Ecto neural progenitor cell (in vitro differentiated cells): ENCODE measurements at regions not wholly inside any gene's neighbourhood (a gene's known extent, or its start where the extent isn't known, plus 50 kb on each side); places are given as distances from the start of the nearest gene placed in this dataset.
"Not testable (repeated sequence)": the region's sequence is repeated elsewhere in the genome, so short reads cannot be mapped to it uniquely, and the experiment has no call there.

ENCODE experiments used
- DNase-seq: peaks from one replicate; pipeline ENCODE4 v3.0.0-alpha.2; 2018; ENCODE audit warnings: low spot score

DNA sequence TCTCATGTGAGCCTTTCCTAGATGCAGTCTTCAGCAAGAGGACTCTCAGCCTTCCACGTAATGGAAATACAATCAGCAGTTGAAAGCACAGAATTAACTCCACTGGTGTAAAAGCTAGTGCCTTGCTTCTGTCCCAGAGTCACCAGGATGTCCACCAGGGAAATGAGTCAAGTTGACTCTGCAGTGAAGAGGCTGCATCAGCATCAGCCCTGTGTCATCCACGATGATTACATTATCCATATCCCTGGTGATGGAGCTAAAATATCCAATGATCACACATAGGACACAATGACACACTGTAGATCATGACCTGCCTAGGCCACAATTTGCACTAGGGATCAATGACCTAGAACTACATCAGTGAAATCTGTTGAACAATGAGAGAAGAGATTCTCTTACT is 262.4 kb downstream of the ERMARD start:
- DNase-seq: no peak

DNA sequence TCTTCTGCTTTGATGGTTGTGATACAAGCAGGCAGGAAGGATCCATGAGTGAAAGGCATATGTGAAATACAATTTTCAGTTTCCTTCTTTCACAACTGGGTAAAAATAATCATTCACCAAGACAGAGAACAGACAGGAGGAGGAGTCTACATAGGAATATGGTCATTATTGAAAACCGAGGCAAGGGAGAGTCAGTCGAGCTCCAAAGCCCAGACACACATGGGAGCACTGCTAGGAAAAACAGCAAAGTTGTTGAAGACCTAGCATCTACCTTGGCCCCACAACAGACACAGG is 260.6 kb downstream of the ERMARD start:
- DNase-seq: no peak

DNA sequence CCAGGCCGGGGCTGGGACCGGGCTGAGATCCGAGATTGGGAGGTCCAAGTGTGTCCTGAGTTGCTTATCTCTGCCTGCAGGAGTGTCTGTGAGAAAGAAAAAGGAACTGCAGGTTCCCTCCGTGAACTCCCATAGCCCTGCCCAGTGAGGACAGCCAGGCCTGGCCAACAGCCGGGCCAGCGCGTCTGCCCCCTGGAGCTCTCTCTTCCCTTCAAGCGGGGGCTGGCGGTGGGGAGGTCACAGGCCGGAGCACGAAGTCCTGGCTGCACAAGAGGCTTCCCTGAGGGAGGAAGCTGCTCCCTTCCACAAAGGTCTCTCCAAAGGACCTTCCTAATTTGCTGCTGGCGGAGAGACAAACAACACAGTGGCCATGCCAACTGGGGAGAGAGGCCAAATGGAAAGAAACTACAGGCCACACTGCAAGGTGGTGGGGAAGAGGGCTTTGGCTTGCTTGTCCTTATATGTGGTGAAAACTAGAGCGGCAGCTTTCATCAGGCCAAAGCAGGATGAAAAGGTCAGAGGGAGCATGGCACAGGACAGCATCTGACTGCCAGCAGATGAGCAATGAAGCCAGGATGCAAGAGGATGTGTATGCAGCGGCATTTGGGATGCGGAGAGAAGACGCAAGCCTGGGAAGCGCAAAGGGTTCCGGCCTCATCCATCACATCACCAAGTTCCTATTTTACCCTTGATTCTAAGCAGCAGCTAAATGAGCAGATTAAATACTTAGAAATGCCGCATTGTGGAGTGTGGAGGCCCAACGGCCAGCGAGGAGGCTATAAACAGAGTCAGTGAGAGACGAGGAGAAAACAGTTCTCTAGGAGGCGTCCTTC is 260.0 kb downstream of the ERMARD start:
- DNase-seq: peak; percentile 52

DNA sequence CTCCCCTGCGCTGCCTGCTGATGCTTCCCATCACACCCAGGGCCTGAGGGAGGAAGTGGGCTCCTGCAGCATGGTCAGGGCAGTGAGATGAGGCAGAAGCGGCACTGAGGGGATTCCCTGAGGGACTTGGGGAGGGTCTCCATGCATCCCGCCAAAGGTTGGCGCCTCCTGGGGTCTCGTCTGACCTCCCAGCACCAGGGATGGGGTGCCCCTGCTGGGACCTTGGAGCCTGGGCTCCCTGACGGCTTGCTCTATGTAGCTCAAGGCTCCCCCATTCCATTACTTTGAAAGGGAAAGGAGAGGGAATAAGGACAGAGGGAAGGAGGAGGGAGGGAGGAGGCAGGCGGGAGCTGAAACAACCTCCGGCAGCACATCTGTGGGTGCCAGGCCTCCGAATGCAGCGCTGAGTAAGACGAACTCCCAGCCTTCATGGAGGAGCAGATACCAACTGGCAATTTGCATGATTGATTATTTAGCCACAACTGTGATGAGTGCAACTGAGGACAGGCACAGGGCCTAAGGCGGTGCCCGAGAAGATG is 259.3 kb downstream of the ERMARD start:
- DNase-seq: peak; percentile 44

DNA sequence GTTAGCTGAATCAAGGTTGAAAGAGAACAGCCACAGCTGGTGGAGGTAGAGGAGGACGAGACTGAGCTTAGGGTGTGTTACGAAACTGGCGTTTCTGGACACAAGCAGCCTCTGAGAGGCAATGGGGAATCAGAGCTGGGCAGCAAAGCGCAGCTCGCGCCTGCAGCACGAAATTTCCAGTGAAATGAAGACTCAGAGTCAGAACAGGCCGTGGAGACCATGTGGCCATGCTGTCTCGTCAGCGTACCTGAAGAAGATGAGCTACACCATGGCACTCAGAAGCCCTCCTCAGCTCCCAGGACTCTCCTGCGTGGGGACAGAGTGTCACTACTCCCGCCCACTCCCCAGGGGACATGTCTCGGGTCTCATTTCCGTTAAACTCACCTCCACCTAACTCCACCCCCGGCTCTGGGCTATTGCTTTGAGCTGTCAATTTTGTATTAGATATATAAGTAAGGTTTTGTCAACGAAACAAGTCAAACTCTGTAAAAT is 256.9 kb downstream of the ERMARD start:
- no peak for DNase-seq

DNA sequence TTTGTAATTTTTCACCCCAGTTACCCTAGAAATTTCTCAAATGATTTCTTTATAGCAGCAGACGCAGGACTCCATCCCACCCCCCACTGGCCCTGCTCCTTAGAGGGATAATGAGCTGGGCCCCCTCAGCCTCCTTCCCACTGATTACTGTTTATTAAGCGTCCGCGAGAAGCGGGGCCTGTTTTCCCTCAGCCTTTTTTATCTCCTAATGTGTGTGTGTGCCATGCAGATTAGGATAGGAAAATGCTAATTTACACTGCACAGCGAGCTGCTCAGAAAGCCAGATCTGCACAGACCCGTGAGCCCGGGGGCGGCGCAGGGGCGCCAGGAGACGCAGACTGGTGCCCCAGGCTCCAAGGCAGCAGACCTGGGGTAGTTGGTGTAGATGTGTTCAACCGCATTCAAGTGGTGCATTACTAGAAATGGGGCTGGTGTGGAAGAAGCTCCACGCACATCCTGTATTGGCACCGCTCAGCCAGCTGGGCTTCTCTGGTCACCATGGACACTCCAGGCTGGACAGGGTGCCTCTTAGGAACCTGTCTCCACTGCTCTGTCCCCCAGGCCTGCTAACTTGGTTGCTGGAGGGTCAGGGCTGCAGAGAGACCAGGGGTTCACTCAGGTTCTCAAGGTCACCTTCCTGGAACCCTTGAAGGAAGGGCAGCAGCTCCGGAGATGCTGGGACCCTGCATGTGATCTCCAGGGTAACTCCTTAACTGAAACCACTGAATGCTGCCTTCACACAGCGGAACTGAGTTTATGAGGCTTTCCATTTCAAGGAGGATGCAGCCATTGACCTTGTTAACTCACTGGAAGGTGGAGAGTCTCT is 256.3 kb downstream of the ERMARD start:
- no peak for DNase-seq

DNA sequence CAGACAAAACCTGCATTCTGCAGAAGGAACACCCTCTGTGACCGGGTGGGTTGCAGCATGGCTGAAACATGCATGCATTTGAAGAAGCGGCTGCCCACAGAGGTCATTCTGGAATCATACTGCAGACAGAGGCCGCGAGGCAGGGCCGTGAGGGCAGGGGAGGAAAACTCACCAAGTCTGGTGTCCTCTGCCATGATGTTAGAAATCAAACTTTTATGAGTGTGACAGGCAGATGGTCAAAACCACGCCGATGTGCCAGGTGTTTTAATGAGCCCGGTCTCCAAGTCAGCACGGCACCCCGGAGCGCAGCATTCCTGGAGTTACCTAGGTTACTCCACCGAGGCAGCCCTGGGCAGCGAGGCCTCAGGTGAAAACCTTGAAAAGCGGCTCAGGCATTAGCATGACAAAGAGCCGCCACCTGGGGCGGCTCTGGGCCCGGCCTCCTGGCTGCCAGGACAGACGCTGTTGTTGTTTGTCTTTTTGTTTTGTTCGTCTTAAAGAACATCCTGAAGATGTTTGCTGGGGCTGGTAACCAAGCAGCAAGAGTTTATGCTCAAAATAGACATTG is 255.6 kb downstream of the ERMARD start:
- peak; percentile 81 for DNase-seq

DNA sequence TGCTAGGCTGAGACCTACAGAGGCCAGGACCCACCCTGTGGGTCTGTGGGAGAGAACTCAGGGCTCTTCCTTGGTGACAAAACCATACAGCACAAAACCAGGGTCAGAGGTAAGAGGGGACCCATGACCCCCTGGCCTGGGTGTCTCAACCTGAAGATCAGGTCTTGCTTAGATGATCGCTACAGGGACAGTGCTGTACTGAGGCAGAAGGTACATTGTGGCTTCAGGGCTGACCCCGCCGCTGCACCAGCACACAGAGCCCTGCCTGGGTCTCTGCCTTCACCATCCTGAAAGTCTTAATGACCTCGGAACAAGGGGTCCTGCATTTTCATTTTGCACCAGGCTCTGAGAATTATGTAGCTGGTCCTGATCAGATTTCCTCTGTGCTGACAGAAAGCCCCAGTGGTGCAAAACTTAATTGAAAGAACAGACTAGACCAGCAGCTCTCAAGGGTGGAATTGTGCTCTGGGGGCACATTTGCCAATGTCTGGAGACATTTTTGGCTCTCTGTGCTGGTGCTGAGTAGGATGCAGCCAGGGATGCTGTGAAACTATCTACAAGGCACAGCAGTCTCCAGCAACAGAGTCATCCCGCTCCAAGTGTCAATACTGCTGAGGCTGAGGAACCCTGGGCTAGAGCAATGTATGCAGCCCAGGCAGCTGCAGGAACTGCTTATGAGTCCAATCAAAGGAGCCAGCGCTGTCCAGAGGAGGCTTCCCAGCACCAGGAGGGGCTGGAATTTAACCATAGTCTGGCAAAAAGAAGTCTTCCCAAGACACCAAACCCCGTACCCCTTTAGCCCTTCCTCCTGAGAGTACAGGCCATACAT is 254.9 kb downstream of the ERMARD start:
- DNase-seq: no peak

DNA sequence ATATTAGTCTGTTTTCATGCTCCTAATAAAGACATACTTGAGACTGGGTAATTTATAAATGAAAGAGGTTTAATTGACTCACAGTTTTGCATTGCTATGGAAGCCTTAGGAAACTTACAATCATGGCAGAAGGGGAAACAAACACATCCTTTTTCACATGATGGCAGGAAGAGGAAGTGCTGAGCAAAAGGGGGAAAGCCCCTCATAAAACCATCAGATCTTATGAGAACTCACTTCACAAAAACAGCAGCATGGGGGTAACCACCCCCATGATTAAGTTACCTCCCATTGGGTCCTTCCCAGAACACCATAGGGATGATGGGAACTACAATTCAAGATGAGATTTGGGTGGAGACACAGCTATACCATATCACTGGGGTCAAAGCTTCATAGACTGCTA is 254.2 kb downstream of the ERMARD start:
- DNase-seq: no peak

DNA sequence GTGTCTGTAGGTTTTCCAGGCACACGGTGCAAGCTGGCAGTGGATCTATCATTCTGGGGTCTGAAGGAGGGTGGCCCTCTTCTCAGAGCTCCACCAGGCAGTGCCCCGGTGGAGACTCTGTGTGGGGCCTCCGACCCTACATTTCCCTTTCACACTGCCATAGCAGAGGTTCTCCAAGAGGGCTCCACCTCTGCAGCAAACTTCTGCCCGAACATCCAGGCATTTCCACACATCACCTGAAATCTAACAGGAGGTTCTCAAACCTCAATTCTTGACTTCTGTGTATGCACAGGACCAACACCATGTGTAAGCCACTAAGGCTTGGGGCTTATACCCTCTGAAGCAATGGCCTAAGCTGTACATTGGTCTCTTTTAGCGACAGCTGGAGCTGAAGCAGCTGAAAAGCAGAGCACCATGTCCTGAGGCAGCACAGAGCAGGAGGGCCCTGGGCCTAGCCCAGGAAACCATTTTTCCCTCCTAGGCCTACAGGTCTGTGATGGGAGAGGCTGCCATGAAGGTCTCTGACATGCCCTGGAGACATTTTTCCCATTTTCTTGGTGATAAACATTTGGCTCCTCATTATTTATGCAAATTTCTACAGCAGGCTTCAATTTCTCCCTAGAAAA is 253.3 kb downstream of the ERMARD start:
- no peak for DNase-seq

DNA sequence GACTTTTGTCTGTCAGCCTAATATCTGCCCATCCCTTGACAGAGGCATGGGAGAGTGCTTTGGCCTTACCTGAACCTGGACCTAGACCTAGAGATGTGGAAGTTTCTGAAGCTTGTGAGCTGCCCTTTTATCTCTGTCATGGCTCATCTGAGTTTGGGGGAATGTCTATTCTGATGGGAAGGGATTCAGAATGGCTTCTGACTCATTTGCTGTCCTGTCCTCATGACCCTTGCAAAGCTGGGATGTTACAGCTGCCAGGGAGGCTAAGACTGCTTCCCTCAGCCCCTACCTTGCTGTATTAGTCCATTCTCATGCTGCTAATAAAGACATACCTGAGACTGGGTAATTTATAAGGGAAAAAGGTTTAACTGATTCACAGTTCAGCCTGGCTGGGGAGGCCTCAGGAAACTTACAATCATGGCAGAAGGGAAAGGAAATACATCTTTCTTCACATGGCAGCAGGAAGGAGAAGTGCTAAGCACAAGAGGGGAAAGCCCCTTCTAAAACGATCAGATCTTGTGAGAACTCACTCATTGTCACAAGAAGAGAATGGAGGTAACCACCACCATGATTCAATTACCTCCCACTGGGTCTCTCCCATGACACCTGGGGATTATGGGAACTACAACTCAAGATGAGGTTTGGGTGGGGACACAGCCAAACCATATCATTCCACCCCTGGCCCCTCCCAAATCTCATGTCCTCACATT is 252.2 kb downstream of the ERMARD start:
- DNase-seq: no peak

DNA sequence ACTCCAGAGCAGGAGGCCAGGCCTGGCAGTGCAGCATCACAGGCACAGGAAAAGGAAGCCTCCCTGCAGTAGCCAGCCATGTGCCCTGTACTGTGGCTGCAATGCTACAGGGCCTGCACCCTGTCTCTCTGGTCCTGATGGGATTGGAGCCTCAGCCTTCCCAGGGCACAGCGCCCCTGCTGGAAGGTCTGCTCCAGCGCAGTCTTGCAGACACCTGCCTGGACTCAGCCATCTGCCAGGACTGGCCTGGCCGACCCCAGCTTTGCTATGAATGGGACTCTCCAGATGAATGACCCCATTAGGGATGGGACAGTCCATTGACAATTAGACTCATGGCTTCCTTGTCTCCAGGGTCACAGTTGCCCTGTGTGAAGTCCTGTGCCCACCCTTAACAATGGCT is 251.6 kb downstream of the ERMARD start:
- no peak for DNase-seq

DNA sequence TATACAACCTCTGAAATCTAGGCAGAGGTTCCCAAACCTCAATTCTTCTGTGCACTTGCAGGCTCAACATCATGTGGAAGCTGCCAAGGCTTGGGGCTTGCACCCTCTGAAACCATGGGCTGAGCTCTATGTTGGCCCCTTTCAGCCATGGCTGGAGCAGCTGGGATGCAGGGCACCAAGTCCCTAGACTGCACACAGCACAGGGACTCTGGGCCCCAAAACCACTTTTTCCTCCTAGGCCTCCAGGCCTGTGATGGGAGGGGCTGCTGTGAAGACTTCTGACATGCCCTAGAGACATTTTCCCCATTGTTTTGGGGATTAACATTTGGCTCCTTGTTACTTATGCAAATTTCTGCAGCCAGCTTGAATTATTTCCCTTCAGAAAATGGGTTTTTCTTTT is 250.4 kb downstream of the ERMARD start:
- not testable (repeated sequence) for DNase-seq

DNA sequence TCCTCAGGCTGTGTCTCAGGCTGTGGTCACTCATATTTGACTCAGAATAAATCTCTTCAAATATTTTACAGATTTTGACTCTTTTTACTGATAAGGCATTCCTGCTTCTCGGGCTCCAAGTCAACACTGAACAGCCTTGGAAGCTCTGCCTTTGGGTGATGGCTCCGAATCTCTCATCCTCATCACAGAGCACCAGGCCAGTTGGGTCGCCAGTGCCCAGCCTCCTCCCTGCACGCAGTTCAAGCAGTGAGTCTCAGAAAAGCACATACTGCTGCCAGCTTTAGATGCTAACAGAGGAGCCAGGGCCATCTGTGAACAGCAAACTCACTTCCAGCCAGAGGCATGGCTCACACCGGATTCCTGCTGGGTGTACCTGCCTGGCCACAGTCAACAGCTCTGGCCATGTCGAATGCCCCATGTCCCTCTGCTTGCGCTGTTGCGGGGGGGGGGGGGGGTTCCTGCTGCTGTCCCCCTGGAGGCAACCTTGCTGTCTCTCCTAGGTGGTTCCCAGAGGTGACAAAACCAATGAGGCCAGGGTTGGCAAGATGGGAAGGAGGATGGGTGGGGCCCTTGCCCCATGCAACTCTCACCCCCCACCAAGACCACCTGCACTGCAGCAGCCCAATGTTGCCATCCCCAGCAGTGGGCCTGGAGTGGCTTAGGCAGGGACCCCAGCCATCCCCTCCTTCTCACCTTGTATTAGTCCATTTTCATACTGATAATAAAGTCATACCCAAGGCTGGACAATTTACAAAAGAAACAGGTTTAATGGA is 248.8 kb downstream of the ERMARD start:
- DNase-seq: no peak

DNA sequence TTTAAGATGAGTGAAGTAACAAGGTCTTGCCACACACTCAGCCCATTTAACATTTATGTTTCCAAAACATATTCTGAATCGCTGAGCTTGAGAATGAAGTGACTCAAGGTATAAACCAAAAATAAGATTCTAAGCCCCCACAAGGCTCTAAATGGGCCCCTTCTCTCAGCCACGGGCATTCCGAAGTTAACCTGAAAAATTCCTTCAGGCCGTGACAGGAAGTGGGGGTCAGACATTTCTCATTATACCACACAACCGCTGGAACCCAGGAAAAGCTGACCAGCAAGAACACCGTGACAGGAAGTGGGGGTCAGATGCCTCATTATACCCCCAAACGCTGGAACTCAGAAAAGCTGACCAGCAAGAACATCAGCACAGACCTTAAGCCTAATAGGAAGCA is 247.9 kb downstream of the ERMARD start:
- DNase-seq: no peak

DNA sequence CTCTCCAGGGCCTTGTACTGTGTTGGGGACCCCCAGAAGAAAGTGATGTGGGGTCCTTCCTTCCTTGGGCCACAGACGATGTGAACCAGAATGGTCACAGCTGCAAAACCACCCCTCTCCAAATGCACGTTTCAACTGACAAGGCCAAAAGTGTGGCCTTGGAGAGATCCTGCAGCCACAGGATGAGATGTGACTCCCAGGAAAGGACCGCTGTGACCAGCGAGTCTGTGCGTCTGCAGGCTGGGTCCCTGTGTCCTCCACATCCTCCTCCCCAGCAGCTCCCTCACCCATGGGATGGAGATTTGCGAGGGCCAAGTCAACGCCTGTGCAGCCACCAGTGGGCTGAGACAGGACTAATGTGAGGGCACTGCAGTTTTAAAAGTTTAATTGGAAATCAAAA is 247.0 kb downstream of the ERMARD start:
- no peak for DNase-seq

DNA sequence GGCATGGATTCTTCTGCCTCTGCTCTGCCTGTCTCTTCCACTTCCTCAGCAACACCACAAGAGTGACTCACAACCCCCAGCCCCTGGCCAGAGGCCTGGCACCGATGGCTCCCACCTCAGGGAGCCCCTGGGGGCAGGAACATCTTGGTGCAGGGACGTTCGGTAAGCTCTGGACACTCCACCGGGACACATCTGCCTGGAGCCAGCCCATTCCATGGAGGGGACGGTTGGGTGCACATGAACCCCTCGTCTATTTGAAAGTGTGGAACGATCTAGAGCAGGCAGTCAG is 246.5 kb downstream of the ERMARD start:
- no peak for DNase-seq

DNA sequence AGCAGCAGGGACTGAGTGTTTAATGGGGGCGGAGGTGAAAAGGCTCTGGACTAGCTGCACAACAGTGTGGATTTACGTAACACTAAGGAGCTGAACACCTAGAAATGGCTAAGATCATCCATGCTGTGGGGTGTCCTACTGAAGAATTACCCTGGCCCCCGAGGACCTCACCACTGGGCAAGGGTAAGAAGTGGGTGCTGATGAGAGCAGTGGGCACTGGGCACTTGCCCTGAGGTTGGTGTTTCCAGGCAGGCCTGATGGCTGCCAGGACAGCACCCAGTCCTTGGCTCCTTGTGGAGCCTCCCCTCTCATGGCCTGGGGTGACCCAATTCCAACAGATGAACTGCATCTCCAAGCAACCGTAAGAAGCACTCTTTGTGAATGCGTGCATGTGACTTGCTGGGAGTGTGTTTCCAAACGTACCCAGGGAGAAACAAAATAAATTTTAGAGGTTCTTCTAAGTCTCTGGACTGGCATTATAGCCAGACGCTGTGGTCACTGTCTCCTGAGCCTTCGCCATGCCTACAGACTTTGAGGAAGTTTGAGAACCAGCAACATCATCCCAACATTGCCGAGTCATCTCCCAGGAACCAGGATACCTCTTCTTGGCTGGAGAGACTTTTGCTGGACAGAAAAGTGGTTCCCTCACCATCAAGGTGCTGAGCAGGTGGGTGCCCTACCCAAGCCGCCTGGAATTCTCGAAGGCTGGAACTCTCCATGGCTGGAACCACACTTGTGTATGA is 245.9 kb downstream of the ERMARD start:
- no peak for DNase-seq

DNA sequence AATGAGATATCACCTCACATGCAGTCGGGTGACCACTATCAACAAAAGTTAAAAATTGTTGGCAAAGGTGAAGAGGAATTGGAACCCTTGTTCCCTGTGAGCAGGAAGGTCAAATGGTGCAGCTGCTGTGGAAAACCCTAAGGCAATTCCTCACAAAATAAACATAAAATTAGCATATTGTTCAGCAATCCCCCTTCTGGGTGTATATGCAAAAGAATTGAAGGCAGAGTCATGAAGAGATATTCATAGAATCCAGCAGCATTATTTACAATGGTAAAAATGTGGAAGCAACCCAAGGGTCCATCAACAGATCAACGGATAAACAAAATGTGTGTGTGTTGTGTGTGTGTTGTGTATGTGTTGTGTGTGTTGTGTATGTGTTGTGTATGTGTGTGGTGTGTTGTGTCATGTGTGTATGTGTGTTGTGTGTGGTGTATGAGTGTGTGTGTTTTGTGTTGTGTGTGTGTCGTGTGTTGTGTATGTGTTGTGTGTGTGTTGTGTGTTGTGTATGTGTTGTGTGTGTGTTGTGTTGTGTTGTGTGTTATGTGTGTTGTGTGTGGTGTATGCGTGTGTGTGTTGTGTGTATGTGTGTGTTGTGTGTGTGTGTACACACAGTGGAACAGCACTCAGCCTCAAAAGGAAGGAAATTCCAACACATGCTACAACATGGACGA is 245.1 kb downstream of the ERMARD start:
- no peak for DNase-seq
